ENCODE measurements at regions not wholly inside any gene's neighbourhood (a gene's known extent, or its start where the extent isn't known, plus 50 kb on each side); places are given as distances from the start of the nearest gene placed in this dataset.

DNA sequence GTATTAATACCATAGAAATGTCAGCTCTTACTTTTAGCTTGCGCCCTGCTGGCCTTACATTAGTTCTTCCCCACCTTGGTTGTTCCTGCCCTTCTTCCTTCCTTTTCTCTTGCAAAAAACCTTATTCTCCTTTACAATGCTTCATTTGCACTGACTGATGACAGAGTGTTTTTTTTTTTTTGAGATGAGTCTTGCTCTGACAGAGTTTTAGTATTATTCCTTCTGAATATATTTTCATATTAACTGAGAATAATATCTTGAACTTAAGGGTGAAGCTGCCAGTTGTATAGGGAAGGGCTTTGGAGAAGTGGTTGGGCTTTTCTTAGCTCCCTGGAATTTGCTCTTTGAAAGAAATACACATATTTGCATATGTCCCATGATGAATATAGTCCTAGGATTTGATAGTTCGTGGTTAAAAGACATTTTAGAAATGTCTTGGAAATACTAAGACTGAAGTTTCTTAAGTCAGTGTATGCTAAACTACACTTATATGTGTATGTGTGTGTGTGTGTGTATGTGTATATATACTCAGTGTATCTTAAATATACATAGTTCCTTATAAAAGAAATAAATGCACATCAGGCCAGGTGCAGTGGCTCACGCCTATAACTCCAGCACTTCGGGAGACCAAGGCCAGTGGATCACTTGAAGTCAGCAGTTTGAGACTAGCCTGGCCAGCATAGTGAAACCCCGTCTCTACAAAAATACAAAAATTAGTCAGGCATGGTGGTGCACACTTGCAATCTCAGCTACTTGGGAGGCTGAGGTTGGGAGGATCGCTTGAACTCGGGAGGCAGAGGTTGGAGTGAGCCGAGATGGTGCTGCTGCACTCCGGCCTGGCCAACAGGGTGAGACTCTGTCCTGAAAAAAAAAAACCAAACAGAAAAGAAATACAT lies 216.1 kb upstream of the MYLIP start:
- no peak for TF ChIP-seq CTCF (IDR thresholded peaks at IDR 0.05; ENCODE audit: borderline replicate concordance, extremely low read depth, insufficient read depth)
- no peaks in the 10 kb centered on the region for H3K9me3 ChIP-seq (ENCODE audit: control insufficient read depth in 2 of 3, insufficient read depth in 1 of 3, low read length in 3 of 3)
- FAIRE-seq (no peak), DNase-seq (no peak)
- H3K36me3 ChIP-seq (ENCODE audit: control insufficient read depth in 2 of 3, insufficient read depth in 3 of 3, low read length in 3 of 3) = no peaks in the 10 kb centered on the region
- no peak overlapping the region for H3K9ac ChIP-seq (ENCODE audit: low read length in 3 of 3)
- H3K4me3 ChIP-seq (ENCODE audit: low read length in 3 of 3) = no peak overlapping the region
- intact Hi-C loops (cut with DNase I) = no loop called here
- H3K4me1 ChIP-seq (ENCODE audit: control insufficient read depth in 2 of 3, insufficient read depth in 2 of 3, low read depth in 1 of 3, low read length in 3 of 3) = no peaks in the 10 kb centered on the region
- no peak overlapping the region for H3K27ac ChIP-seq (ENCODE audit: low read depth in 2 of 2, low read length in 2 of 2)
- no peaks in the 10 kb centered on the region for H3K27me3 ChIP-seq (ENCODE audit: control insufficient read depth, insufficient read depth, low read length)

- FAIRE-seq = no peak
- DNase-seq = no peak
- Histone ChIP-seq H3K9me3 (ENCODE audit: control insufficient read depth in 2 of 3, insufficient read depth in 1 of 3, low read length in 3 of 3) (no peaks in the 10 kb centered on the region), H3K4me1 (ENCODE audit: control insufficient read depth in 2 of 3, insufficient read depth in 2 of 3, low read depth in 1 of 3, low read length in 3 of 3) (no peaks in the 10 kb centered on the region), H3K9ac (ENCODE audit: low read length in 3 of 3) (no peak overlapping the region), H3K36me3 (ENCODE audit: control insufficient read depth in 2 of 3, insufficient read depth in 3 of 3, low read length in 3 of 3) (no peaks in the 10 kb centered on the region), H3K4me3 (ENCODE audit: low read length in 3 of 3) (no peak overlapping the region), H3K27ac (ENCODE audit: low read depth in 2 of 2, low read length in 2 of 2) (no peak overlapping the region), H3K27me3 (ENCODE audit: control insufficient read depth, insufficient read depth, low read length) (no peaks in the 10 kb centered on the region)
- intact Hi-C loops (cut with DNase I) = no loop called here
- TF ChIP-seq CTCF (IDR thresholded peaks at IDR 0.05; ENCODE audit: borderline replicate concordance, extremely low read depth, insufficient read depth) = no peak
These were observed 217.0 kb upstream of the MYLIP start for GRCh38 chr6:15911753-15912504.

- FAIRE-seq = no peak
- Histone ChIP-seq H3K9ac (ENCODE audit: low read length in 3 of 3) (no peak overlapping the region), H3K27me3 (ENCODE audit: control insufficient read depth, insufficient read depth, low read length) (no peaks in the 10 kb centered on the region), H3K36me3 (ENCODE audit: control insufficient read depth in 2 of 3, insufficient read depth in 3 of 3, low read length in 3 of 3) (no peaks in the 10 kb centered on the region), H3K4me1 (ENCODE audit: control insufficient read depth in 2 of 3, insufficient read depth in 2 of 3, low read depth in 1 of 3, low read length in 3 of 3) (peaks cover 0 to 4% (median 0%) of the 10 kb centered on the region in 3 donors), H3K27ac (ENCODE audit: low read depth in 2 of 2, low read length in 2 of 2) (no peak overlapping the region), H3K9me3 (ENCODE audit: control insufficient read depth in 2 of 3, insufficient read depth in 1 of 3, low read length in 3 of 3) (no peaks in the 10 kb centered on the region), H3K4me3 (ENCODE audit: low read length in 3 of 3) (no peak overlapping the region)
- DNase-seq = no peak
- no peak for TF ChIP-seq CTCF (IDR thresholded peaks at IDR 0.05; ENCODE audit: borderline replicate concordance, extremely low read depth, insufficient read depth)
- intact Hi-C loops (cut with DNase I) = no loop called here
These were observed 219.4 kb upstream of the MYLIP start for GRCh38 chr6:15909290-15910070.

Data from kidney (tissue), 13 donors.